ENCODE measurements at regions not wholly inside any gene's neighbourhood (a gene's known extent, or its start where the extent isn't known, plus 50 kb on each side); places are given as distances from the start of the nearest gene placed in this dataset.

DNA sequence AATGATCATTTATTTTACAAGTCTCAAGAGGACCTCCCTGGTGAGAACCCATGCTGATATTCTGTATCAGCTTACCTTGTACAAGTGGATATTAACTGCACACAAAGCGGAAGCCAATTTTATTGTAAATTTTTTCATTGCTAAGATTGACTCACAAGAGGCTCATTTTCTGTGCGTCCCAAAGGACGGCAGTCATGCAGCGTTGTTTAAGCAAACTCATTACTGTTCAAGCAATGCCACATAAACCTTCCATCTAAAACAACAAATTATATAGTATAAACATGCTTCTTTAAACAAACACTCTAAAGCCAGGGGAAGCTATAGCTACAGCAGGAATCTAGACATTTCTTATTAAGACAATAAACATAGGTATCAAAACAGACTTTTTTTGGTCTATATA lies 575.3 kb downstream of the FRK start:
- TF ChIP-seq, protein P1, sequence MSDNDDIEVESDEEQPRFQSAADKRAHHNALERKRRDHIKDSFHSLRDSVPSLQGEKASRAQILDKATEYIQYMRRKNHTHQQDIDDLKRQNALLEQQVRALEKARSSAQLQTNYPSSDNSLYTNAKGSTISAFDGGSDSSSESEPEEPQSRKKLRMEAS (IDR thresholded peaks at IDR 0.05): no peak
- no peak for TF ChIP-seq POLR2AphosphoS5 (IDR thresholded peaks at IDR 0.05; ENCODE audit: low read depth, low read length)
- TF ChIP-seq POLR2A (IDR thresholded peaks at IDR 0.05; ENCODE audit: control extremely low read depth in 1 of 2, low read depth in 2 of 2, low read length in 2 of 2): no peak
